GM12872 (cell line): ENCODE measurements at regions not wholly inside any gene's neighbourhood (a gene's known extent, or its start where the extent isn't known, plus 50 kb on each side); places are given as distances from the start of the nearest gene placed in this dataset.

Experiments
- TF ChIP-seq, protein P1 (sequence below): IDR thresholded peaks from 3 replicates; pipeline ENCODE4 v1.5.1; 2011; ENCODE audit warnings: low read depth, mild to moderate bottlenecking, low read length, moderate library complexity; ENCODE audit not compliant: insufficient read depth

DNA sequence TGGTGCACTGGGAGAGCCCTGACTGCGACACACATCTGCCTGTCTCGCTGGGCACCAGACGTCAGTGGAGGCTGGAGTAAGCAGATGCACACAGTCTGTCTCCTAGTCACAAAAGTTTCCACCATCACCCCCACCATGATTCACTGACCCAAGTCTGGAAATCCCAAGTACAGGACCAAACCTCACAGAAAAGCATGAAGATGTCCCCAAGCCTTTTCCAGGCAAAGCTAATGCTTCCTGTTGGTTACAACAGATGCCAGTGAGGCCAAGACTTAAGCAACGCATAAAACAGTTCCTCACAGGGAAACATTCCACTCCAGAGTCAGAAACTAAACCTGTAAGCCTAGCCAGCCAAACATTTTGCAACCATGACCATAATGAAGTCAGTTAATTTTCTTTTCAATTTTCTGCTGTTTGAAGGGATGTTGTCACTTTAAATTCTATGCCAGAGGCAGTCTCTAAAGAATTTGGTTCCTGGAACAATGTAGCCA, 259.3 kb upstream of the SLC30A5 start:
- TF ChIP-seq, protein P1, sequence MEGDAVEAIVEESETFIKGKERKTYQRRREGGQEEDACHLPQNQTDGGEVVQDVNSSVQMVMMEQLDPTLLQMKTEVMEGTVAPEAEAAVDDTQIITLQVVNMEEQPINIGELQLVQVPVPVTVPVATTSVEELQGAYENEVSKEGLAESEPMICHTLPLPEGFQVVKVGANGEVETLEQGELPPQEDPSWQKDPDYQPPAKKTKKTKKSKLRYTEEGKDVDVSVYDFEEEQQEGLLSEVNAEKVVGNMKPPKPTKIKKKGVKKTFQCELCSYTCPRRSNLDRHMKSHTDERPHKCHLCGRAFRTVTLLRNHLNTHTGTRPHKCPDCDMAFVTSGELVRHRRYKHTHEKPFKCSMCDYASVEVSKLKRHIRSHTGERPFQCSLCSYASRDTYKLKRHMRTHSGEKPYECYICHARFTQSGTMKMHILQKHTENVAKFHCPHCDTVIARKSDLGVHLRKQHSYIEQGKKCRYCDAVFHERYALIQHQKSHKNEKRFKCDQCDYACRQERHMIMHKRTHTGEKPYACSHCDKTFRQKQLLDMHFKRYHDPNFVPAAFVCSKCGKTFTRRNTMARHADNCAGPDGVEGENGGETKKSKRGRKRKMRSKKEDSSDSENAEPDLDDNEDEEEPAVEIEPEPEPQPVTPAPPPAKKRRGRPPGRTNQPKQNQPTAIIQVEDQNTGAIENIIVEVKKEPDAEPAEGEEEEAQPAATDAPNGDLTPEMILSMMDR = no peak

DNA sequence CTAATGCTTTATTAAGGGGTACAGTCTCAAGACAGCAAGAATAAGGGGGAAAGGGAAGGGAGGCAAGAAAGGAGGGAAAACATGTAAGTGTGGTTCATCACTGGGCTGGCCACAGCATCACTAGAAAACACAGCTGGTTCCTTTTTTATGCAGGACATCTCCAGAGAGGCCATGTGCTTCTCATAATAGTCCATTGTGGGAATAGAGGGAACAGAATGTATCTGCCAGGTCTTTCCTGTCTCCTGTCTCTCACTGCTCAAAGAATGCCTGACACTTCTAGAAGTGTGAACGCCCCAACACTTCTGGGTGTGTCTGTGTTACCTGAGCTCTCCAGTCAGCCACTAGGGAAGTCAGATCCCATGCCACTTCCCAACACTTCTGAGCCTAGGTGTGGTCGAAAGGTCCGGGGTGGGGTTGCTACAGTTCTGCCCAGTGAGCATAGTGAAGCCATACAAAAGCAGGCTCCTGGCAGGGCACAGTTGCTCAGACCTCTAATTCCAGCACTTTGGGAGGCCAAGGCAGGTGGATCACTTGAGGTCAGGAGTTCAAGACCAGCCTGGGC, 255.6 kb upstream of the SLC30A5 start:
- TF ChIP-seq, protein P1 = no peak

DNA sequence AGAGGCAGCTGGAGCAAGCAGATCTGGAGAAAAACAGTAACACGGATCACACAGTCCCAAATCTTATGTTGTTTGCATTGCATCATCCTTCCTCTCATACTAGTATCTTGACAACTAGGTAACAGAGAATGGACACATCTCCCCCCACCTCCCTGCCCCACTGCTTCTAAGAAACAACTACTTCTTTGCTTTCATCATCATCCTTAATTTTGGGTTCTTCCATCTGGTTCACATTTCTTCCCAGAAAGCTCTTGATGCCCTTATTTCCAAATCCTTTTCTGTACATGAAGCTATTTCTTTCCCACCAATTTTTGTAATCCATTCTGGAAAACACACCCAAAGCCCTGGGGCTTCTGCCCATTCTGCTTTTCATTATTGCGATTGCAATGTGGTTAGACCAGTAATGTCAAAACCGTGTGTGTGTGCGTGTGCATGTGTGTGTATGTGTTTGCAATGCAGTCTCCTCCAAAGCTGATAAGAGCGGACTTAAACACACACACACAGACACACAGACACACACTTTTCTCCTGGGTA, 254.7 kb upstream of the SLC30A5 start:
- TF ChIP-seq, protein P1 = no peak

DNA sequence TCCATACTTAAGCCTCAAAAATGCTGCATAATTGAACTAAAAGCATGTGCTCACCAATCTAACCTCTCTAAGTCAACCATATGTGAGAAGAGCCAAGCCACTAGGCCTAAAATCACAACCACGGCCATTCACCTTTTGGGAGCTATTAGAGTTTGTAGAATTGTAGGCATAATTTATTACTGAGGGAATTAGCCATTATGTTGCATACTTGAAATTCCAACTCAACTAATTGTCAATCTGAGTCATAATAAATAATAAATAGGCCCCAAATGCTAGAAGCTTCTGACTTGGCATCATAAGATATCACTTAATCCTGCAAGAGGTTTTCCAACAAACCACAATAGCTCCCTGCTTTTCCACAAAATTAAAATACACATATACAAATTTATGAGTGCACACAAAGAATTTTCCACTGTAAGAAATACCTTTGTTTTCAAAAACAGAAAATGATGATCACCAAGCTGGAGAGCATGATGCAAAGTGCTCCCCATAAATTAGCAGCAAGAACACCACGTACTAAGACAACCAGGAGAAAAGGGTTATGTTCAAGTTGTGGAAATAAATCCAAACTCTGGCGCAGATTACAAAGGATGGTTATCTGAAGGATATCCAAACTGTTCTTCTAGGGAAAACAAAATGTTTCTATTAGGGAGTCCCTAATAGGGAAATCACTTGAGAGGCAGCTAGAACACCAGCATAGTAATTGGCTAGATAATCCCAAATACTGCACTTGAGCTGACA, 250.0 kb upstream of the SLC30A5 start:
- TF ChIP-seq, protein P1 = no peak

DNA sequence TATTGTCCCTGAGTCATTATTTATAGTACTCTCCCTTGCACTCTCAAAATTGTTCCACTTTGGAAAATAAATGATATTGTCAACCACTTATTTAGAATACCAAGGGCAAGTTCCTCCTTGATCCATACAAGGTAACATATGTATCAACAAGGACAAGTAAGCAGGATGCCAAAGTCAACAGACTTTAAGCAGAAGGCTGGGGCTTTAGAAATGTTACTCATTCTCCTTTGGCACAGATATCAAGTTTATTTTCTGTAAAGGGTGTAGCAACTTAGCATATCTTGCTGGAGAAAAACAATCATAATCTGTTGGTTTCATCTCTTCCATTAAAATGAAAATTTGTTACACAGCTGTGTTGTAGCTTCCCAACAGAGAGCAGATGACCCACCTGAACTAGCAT, 248.7 kb upstream of the SLC30A5 start:
- TF ChIP-seq, protein P1 = no peak

DNA sequence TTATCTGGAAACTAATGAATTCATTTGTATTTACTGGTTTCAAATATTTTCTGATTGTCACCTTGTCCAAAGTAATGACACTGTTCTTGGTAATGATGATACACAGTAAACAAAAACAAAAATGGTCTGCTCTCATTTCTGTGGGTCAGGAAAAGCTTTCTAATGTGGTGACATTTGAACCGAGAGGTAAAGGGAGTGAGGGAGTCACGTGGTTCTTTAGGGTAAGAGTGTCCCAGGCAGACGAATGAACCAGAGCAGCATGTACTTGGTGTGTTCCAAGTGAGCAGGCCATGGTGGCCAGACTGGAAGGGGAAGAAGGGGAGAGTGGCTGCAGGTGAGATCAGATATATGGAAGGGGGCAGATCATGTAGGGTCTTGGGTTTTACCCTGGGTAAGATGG, 247.0 kb upstream of the SLC30A5 start:
- TF ChIP-seq, protein P1 = no peak

DNA sequence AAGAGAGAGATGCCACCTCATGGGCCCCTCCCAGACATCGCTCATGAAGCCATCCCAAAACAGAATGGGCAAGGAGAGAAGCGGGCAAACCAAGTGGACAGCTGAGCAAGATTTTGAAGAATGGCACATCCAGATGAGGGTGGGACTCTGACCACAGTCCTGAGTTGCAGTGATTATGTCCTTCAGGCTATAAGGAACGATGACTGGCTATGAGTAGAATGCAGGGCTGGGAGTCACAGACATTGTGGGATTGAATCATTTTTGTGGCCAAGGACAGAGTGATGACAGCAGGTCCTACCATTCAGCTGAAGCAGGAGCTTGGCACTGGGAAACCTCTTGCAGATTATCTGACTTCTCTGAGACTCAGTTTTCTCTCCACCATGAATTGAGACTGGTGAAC, 245.7 kb upstream of the SLC30A5 start:
- TF ChIP-seq, protein P1 = no peak
